ENCODE measurements at regions not wholly inside any gene's neighbourhood (a gene's known extent, or its start where the extent isn't known, plus 50 kb on each side); places are given as distances from the start of the nearest gene placed in this dataset.
"Not testable (repeated sequence)": the region's sequence is repeated elsewhere in the genome, so short reads cannot be mapped to it uniquely, and the experiment has no call there.

GRCh38 chr4:65019775-65020174 is 610.5 kb upstream of the TECRL start:
- Mint-ChIP-seq H3K4me3 (no peak overlapping the region), H3K4me1 (no peaks in the 10 kb centered on the region), H3K36me3 (no peaks in the 10 kb centered on the region), H3K27me3 (no peaks in the 10 kb centered on the region), H3K9me3 (peaks cover 0 to 6% (median 0%) of the 10 kb centered on the region in 9 donors), H3K27ac (no peak overlapping the region)
- DNase-seq, result no peak
- POLR2A ChIA-PET, result no interaction called here
- ATAC-seq, result no peak

- H3K4me3 Mint-ChIP-seq, result no peak overlapping the region
- H3K4me1 Mint-ChIP-seq, result no peaks in the 10 kb centered on the region
- ATAC-seq (no peak), DNase-seq (no peak)
- POLR2A ChIA-PET, result no interaction called here
- peaks cover 0 to 5% (median 0%) of the 10 kb centered on the region in 9 donors for H3K9me3 Mint-ChIP-seq
- no peaks in the 10 kb centered on the region for H3K36me3 Mint-ChIP-seq
- no peaks in the 10 kb centered on the region for H3K27me3 Mint-ChIP-seq
- no peak overlapping the region for H3K27ac Mint-ChIP-seq
These were observed 609.1 kb upstream of the TECRL start for GRCh38 chr4:65018313-65018712.

GRCh38 chr4:65014078-65014477 is 604.8 kb upstream of the TECRL start:
- no peaks in the 10 kb centered on the region for H3K36me3 Mint-ChIP-seq
- DNase-seq, result no peak
- POLR2A ChIA-PET, result no interaction called here
- H3K4me3 Mint-ChIP-seq, result no peak overlapping the region
- no peaks in the 10 kb centered on the region for H3K27me3 Mint-ChIP-seq
- peaks cover 0 to 2% (median 0%) of the 10 kb centered on the region in 9 donors for H3K9me3 Mint-ChIP-seq
- H3K4me1 Mint-ChIP-seq, result no peaks in the 10 kb centered on the region
- no peak for ATAC-seq
- no peak overlapping the region for H3K27ac Mint-ChIP-seq

GRCh38 chr4:65007841-65008439 is 598.7 kb upstream of the TECRL start:
- no peak for DNase-seq
- peaks cover 0 to 5% (median 0%) of the 10 kb centered on the region in 9 donors for H3K9me3 Mint-ChIP-seq
- no peak overlapping the region for H3K4me3 Mint-ChIP-seq
- no peaks in the 10 kb centered on the region for H3K4me1 Mint-ChIP-seq
- H3K27me3 Mint-ChIP-seq, result no peaks in the 10 kb centered on the region
- no peak for ATAC-seq
- POLR2A ChIA-PET, result no interaction called here
- H3K27ac Mint-ChIP-seq, result no peak overlapping the region
- H3K36me3 Mint-ChIP-seq, result no peaks in the 10 kb centered on the region

GRCh38 chr4:64975177-64975576 is 565.9 kb upstream of the TECRL start:
- Mint-ChIP-seq H3K36me3 (no peaks in the 10 kb centered on the region), H3K27me3 (no peaks in the 10 kb centered on the region), H3K27ac (no peak overlapping the region), H3K9me3 (peaks cover 0 to 14% (median 4%) of the 10 kb centered on the region in 9 donors), H3K4me1 (no peaks in the 10 kb centered on the region), H3K4me3 (no peak overlapping the region)
- POLR2A ChIA-PET, result no interaction called here
- ATAC-seq, result no peak
- no peak for DNase-seq

GRCh38 chr4:64969081-64969480 is 559.8 kb upstream of the TECRL start:
- H3K4me1 Mint-ChIP-seq, result no peaks in the 10 kb centered on the region
- ATAC-seq (no peak), DNase-seq (no peak)
- POLR2A ChIA-PET, result no interaction called here
- no peaks in the 10 kb centered on the region for H3K27me3 Mint-ChIP-seq
- peaks cover 3 to 23% (median 9%) of the 10 kb centered on the region in 9 donors for H3K9me3 Mint-ChIP-seq
- no peak overlapping the region for H3K27ac Mint-ChIP-seq
- H3K4me3 Mint-ChIP-seq, result no peak overlapping the region
- H3K36me3 Mint-ChIP-seq, result no peaks in the 10 kb centered on the region

- POLR2A ChIA-PET, result no interaction called here
- Mint-ChIP-seq H3K27me3 (no peaks in the 10 kb centered on the region), H3K36me3 (no peaks in the 10 kb centered on the region), H3K4me1 (no peaks in the 10 kb centered on the region), H3K9me3 (peaks cover 3 to 23% (median 9%) of the 10 kb centered on the region in 9 donors), H3K4me3 (no peak overlapping the region), H3K27ac (no peak overlapping the region)
- DNase-seq, result no peak
- no peak for ATAC-seq
These were observed 558.0 kb upstream of the TECRL start for GRCh38 chr4:64967286-64967685.

- Mint-ChIP-seq H3K4me3 (no peak overlapping the region), H3K36me3 (no peaks in the 10 kb centered on the region), H3K9me3 (peaks cover 2 to 30% (median 12%) of the 10 kb centered on the region in 9 donors), H3K27ac (no peak overlapping the region), H3K27me3 (no peaks in the 10 kb centered on the region), H3K4me1 (no peaks in the 10 kb centered on the region)
- no peak for ATAC-seq
- POLR2A ChIA-PET, result no interaction called here
- DNase-seq, result no peak
These were observed 551.3 kb upstream of the TECRL start for GRCh38 chr4:64960516-64960915.

- peaks cover 0 to 10% (median 4%) of the 10 kb centered on the region in 9 donors for H3K9me3 Mint-ChIP-seq
- no peak overlapping the region for H3K27ac Mint-ChIP-seq
- ATAC-seq (no peak), DNase-seq (no peak)
- no peaks in the 10 kb centered on the region for H3K27me3 Mint-ChIP-seq
- H3K4me3 Mint-ChIP-seq, result no peak overlapping the region
- H3K4me1 Mint-ChIP-seq, result no peaks in the 10 kb centered on the region
- no peaks in the 10 kb centered on the region for H3K36me3 Mint-ChIP-seq
- POLR2A ChIA-PET, result no interaction called here
These were observed 531.4 kb upstream of the TECRL start for GRCh38 chr4:64940698-64941097.

- Mint-ChIP-seq H3K4me3 (no peak overlapping the region), H3K36me3 (no peaks in the 10 kb centered on the region), H3K27me3 (no peaks in the 10 kb centered on the region), H3K9me3 (peaks cover 0 to 9% (median 5%) of the 10 kb centered on the region in 9 donors), H3K27ac (no peak overlapping the region), H3K4me1 (no peaks in the 10 kb centered on the region)
- DNase-seq, result no peak
- no peak for ATAC-seq
- POLR2A ChIA-PET, result no interaction called here
These were observed 526.3 kb upstream of the TECRL start for GRCh38 chr4:64935469-64936001.

GRCh38 chr4:64911846-64912245 is 502.6 kb upstream of the TECRL start:
- H3K36me3 Mint-ChIP-seq, result no peaks in the 10 kb centered on the region
- H3K4me1 Mint-ChIP-seq, result no peaks in the 10 kb centered on the region
- POLR2A ChIA-PET, result no interaction called here
- H3K27me3 Mint-ChIP-seq, result no peaks in the 10 kb centered on the region
- H3K9me3 Mint-ChIP-seq, result peaks cover 0 to 20% (median 7%) of the 10 kb centered on the region in 9 donors
- H3K27ac Mint-ChIP-seq, result no peak overlapping the region
- ATAC-seq (no peak), DNase-seq (no peak)
- H3K4me3 Mint-ChIP-seq, result no peak overlapping the region

GRCh38 chr4:64903986-64904385 is 494.7 kb upstream of the TECRL start:
- POLR2A ChIA-PET, result no interaction called here
- Mint-ChIP-seq H3K4me3 (no peak overlapping the region), H3K27me3 (no peaks in the 10 kb centered on the region), H3K9me3 (peaks cover 0 to 7% (median 2%) of the 10 kb centered on the region in 9 donors), H3K27ac (no peak overlapping the region), H3K4me1 (no peaks in the 10 kb centered on the region), H3K36me3 (peaks cover 0 to 5% (median 0%) of the 10 kb centered on the region in 3 donors)
- ATAC-seq (no peak), DNase-seq (no peak)

- no peak for DNase-seq
- Mint-ChIP-seq H3K36me3 (peaks cover 0 to 5% (median 0%) of the 10 kb centered on the region in 3 donors), H3K4me3 (no peak overlapping the region), H3K27me3 (no peaks in the 10 kb centered on the region), H3K9me3 (peaks cover 0 to 6% (median 0%) of the 10 kb centered on the region in 9 donors), H3K27ac (no peak overlapping the region), H3K4me1 (no peaks in the 10 kb centered on the region)
- POLR2A ChIA-PET, result no interaction called here
- ATAC-seq, result no peak
These were observed 490.3 kb upstream of the TECRL start for GRCh38 chr4:64899563-64899962.

GRCh38 chr4:64899030-64899429 is 489.8 kb upstream of the TECRL start:
- POLR2A ChIA-PET, H3K4me3 Mint-ChIP-seq, H3K36me3 Mint-ChIP-seq, H3K9me3 Mint-ChIP-seq, H3K4me1 Mint-ChIP-seq, H3K27ac Mint-ChIP-seq, DNase-seq, H3K27me3 Mint-ChIP-seq, ATAC-seq: not testable (repeated sequence)

All from naive thymus-derived CD8-positive, alpha-beta T cell (primary cell).